HEK293 (cell line): ENCODE measurements at regions not wholly inside any gene's neighbourhood (a gene's known extent, or its start where the extent isn't known, plus 50 kb on each side); places are given as distances from the start of the nearest gene placed in this dataset.

Source experiments
- CTCF ChIP-seq: fragments of 450-650 bp; formaldehyde crosslinking; IDR thresholded peaks from 2 replicates; pipeline ENCODE4 v1.5.1; 2016; ENCODE audit warnings: missing biosample characterization, missing genetic modification characterization
- REPIN1 ChIP-seq: fragments of 450-650 bp; formaldehyde crosslinking; IDR thresholded peaks from 2 replicates; pipeline ENCODE4 v1.5.1; 2017; ENCODE audit warnings: missing biosample characterization, missing genetic modification characterization, low read depth
- TRIM28 ChIP-seq: IDR thresholded peaks from 2 replicates; pipeline ENCODE4 v1.6.1; 2011; ENCODE audit warnings: low read length, control low read depth, borderline replicate concordance
- YY1 ChIP-seq: fragments of 450-650 bp; formaldehyde crosslinking; IDR thresholded peaks from 2 replicates; pipeline ENCODE4 v1.5.1; 2018; ENCODE audit warnings: missing biosample characterization, missing genetic modification characterization
- ZBTB20 ChIP-seq: fragments of 450-650 bp; formaldehyde crosslinking; IDR thresholded peaks from 2 replicates; pipeline ENCODE4 v1.5.1; 2016; ENCODE audit warnings: missing biosample characterization, missing genetic modification characterization
- ZNF350 ChIP-seq: fragments of 450-650 bp; formaldehyde crosslinking; IDR thresholded peaks from 2 replicates; pipeline ENCODE4 v1.5.0; 2017; ENCODE audit warnings: missing biosample characterization, mild to moderate bottlenecking, missing genetic modification characterization
- ZNF830 ChIP-seq: fragments of 450-650 bp; IDR thresholded peaks from 2 replicates; pipeline ENCODE4 v1.5.0; 2018; ENCODE audit warnings: missing biosample characterization, missing genetic modification characterization, low read depth, mild to moderate bottlenecking, moderate library complexity
- TF ChIP-seq, protein P1 (sequence below): fragments of 450-650 bp; formaldehyde crosslinking; IDR thresholded peaks from 2 replicates; pipeline ENCODE4 v1.5.1; 2016; ENCODE audit warnings: missing biosample characterization, missing genetic modification characterization, low read depth

GRCh38 chr10:21162948-21163347 lies 265.8 kb upstream of the NEBL start:
- TF ChIP-seq ZNF350 (no peak), TRIM28 (no peak), ZNF830 (tag by site-specific recombination) (no peak), ZBTB20 (tag by site-specific recombination) (no peak), REPIN1 (tag by site-specific recombination) (no peak), YY1 (tag by site-specific recombination) (no peak), CTCF (tag by site-specific recombination) (no peak)
- TF ChIP-seq, protein P1, sequence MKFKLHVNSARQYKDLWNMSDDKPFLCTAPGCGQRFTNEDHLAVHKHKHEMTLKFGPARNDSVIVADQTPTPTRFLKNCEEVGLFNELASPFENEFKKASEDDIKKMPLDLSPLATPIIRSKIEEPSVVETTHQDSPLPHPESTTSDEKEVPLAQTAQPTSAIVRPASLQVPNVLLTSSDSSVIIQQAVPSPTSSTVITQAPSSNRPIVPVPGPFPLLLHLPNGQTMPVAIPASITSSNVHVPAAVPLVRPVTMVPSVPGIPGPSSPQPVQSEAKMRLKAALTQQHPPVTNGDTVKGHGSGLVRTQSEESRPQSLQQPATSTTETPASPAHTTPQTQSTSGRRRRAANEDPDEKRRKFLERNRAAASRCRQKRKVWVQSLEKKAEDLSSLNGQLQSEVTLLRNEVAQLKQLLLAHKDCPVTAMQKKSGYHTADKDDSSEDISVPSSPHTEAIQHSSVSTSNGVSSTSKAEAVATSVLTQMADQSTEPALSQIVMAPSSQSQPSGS (tag by site-specific recombination) = no peak
